ENCODE measurements at regions not wholly inside any gene's neighbourhood (a gene's known extent, or its start where the extent isn't known, plus 50 kb on each side); places are given as distances from the start of the nearest gene placed in this dataset.

GRCh38 chr12:84701041-84701440 is 211.6 kb downstream of the SLC6A15 start:
- TF ChIP-seq FOXA1 (IDR thresholded peaks at IDR 0.05) (no peak), CTBP1 (IDR thresholded peaks at IDR 0.05; ENCODE audit: borderline replicate concordance) (no peak), FOXK2 (IDR thresholded peaks at IDR 0.05) (no peak), ZNF384 (IDR thresholded peaks at IDR 0.05) (no peak), SP1 (IDR thresholded peaks at IDR 0.05) (no peak), BHLHE40 (IDR thresholded peaks at IDR 0.05; ENCODE audit: borderline replicate concordance) (no peak), NFRKB (IDR thresholded peaks at IDR 0.05) (no peak), SUZ12 (IDR thresholded peaks at IDR 0.05) (no peak), ELF4 (IDR thresholded peaks at IDR 0.05) (no peak), FOXM1 (IDR thresholded peaks at IDR 0.05; ENCODE audit: borderline replicate concordance) (no peak), ARNT (IDR thresholded peaks at IDR 0.05) (no peak), HDGF (IDR thresholded peaks at IDR 0.05; ENCODE audit: borderline replicate concordance) (no peak), LEF1 (IDR thresholded peaks at IDR 0.05; ENCODE audit: borderline replicate concordance) (no peak)
- TF ChIP-seq, protein P1, sequence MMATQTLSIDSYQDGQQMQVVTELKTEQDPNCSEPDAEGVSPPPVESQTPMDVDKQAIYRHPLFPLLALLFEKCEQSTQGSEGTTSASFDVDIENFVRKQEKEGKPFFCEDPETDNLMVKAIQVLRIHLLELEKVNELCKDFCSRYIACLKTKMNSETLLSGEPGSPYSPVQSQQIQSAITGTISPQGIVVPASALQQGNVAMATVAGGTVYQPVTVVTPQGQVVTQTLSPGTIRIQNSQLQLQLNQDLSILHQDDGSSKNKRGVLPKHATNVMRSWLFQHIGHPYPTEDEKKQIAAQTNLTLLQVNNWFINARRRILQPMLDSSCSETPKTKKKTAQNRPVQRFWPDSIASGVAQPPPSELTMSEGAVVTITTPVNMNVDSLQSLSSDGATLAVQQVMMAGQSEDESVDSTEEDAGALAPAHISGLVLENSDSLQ (IDR thresholded peaks at IDR 0.05) = no peak
